ENCODE measurements at regions not wholly inside any gene's neighbourhood (a gene's known extent, or its start where the extent isn't known, plus 50 kb on each side); places are given as distances from the start of the nearest gene placed in this dataset.

- no peaks in the 10 kb centered on the region for H3K9me2 ChIP-seq (ENCODE audit: insufficient read depth)
- no peaks in the 10 kb centered on the region for H4K20me1 ChIP-seq (ENCODE audit: insufficient read depth)
- no peaks in the 10 kb centered on the region for H3K4me1 ChIP-seq (ENCODE audit: control insufficient read depth in 1 of 2, insufficient read depth in 2 of 2, low read length in 2 of 2)
- intact Hi-C loops (cut with micrococcal nuclease): no loop called here
- no peak overlapping the region for H3K27ac ChIP-seq (ENCODE audit: low read depth, low read length)
- no peaks in the 10 kb centered on the region for H3K27me3 ChIP-seq (ENCODE audit: insufficient read depth, low read length)
- H3K36me3 ChIP-seq (ENCODE audit: control insufficient read depth in 1 of 2, insufficient read depth in 2 of 2, low read length in 2 of 2): no peaks in the 10 kb centered on the region
- no peak for DNase-seq (ENCODE audit: low read depth, low spot score)
- ChIA-PET CTCF (no interaction called here), RAD21 (ENCODE audit: low non-redundant PET in 1 of 2, low total read pairs in 2 of 2, uncharacterized antibody in 2 of 2, unreplicated experiment in 2 of 2) (no interaction called here), POLR2A (no interaction called here)
- no peaks in the 10 kb centered on the region for H3K9me3 ChIP-seq (ENCODE audit: control insufficient read depth in 1 of 2, insufficient read depth in 1 of 2, low read depth in 1 of 2, low read length in 2 of 2)
- no peak overlapping the region for H2AFZ ChIP-seq (ENCODE audit: low read depth, low read length, poor library complexity, severe bottlenecking)
- H3K9ac ChIP-seq (ENCODE audit: low read length): no peak overlapping the region
- no peak overlapping the region for H3K4me2 ChIP-seq (ENCODE audit: low read length)
- TF ChIP-seq ELF1 (IDR thresholded peaks at IDR 0.05; ENCODE audit: borderline replicate concordance, low read depth) (no peak), SRF (IDR thresholded peaks at IDR 0.05; ENCODE audit: low read depth) (no peak), YY1 (IDR thresholded peaks at IDR 0.05; ENCODE audit: extremely low read depth, insufficient replicate concordance, low read depth, low read length) (no peak), ZNF274 (IDR thresholded peaks at IDR 0.05; ENCODE audit: low read depth, low read length) (no peak), POLR2A (IDR thresholded peaks at IDR 0.05; ENCODE audit: borderline replicate concordance, extremely low read depth, insufficient read depth, insufficient read length) (no peak), ATF3 (IDR thresholded peaks at IDR 0.05) (no peak), JUND (IDR thresholded peaks at IDR 0.05) (no peak), CEBPB (IDR thresholded peaks at IDR 0.05; ENCODE audit: low read depth) (no peak), EZH2 (IDR thresholded peaks at IDR 0.05) (no peak)
- no peak overlapping the region for H3K4me3 ChIP-seq (replicated peaks in 1 of 2; ENCODE audit: low read depth in 1 of 2, low read length in 2 of 2)
- no peak for ATAC-seq
- no peaks in the 10 kb centered on the region for H3K79me2 ChIP-seq (ENCODE audit: insufficient read depth, low read length)
- BruUV-seq (replicated peaks): no TSS peak
These were observed 62.3 kb upstream of the ADAMTS3 start for GRCh38 chr4:72631296-72631695.

GRCh38 chr4:72629540-72629939 is 60.5 kb upstream of the ADAMTS3 start:
- no peak overlapping the region for H2AFZ ChIP-seq (ENCODE audit: low read depth, low read length, poor library complexity, severe bottlenecking)
- no peaks in the 10 kb centered on the region for H3K4me1 ChIP-seq (ENCODE audit: control insufficient read depth in 1 of 2, insufficient read depth in 2 of 2, low read length in 2 of 2)
- intact Hi-C loops (cut with micrococcal nuclease): no loop called here
- no peaks in the 10 kb centered on the region for H3K9me3 ChIP-seq (ENCODE audit: control insufficient read depth in 1 of 2, insufficient read depth in 1 of 2, low read depth in 1 of 2, low read length in 2 of 2)
- H3K4me3 ChIP-seq (replicated peaks in 1 of 2; ENCODE audit: low read depth in 1 of 2, low read length in 2 of 2): no peak overlapping the region
- CTCF ChIA-PET: no interaction called here
- no peaks in the 10 kb centered on the region for H3K79me2 ChIP-seq (ENCODE audit: insufficient read depth, low read length)
- ATAC-seq: no peak
- no peaks in the 10 kb centered on the region for H3K36me3 ChIP-seq (ENCODE audit: control insufficient read depth in 1 of 2, insufficient read depth in 2 of 2, low read length in 2 of 2)
- H3K9me2 ChIP-seq (ENCODE audit: insufficient read depth): no peaks in the 10 kb centered on the region
- DNase-seq (ENCODE audit: low read depth, low spot score): no peak
- TF ChIP-seq EGR1 (IDR thresholded peaks at IDR 0.05; ENCODE audit: low read depth) (no peak), JUND (IDR thresholded peaks at IDR 0.05) (no peak), TCF7L2 (IDR thresholded peaks at IDR 0.05; ENCODE audit: borderline replicate concordance, extremely low read depth, insufficient read depth, insufficient read length) (no peak), ELF1 (IDR thresholded peaks at IDR 0.05; ENCODE audit: borderline replicate concordance, low read depth) (no peak), SIN3A (IDR thresholded peaks at IDR 0.05; ENCODE audit: low read depth) (no peak), MAX (IDR thresholded peaks at IDR 0.05) (no peak), EZH2phosphoT487 (IDR thresholded peaks at IDR 0.05; ENCODE audit: borderline replicate concordance) (no peak), RAD21 (IDR thresholded peaks at IDR 0.05; ENCODE audit: low read depth) (no peak), YY1 (IDR thresholded peaks at IDR 0.05; ENCODE audit: extremely low read depth, insufficient replicate concordance, low read depth, low read length) (no peak), CTCF (IDR thresholded peaks at IDR 0.05 in 2 of 3, conservative IDR thresholded peaks at IDR 0.05 in 1 of 3; ENCODE audit: borderline replicate concordance in 1 of 3, insufficient read depth in 1 of 3, low read depth in 2 of 3, low read length in 2 of 3) (no peak), FOSL1 (IDR thresholded peaks at IDR 0.05; ENCODE audit: low read depth) (no peak), ZBTB33 (IDR thresholded peaks at IDR 0.05; ENCODE audit: extremely low read depth, insufficient replicate concordance, low read length) (no peak), SP1 (IDR thresholded peaks at IDR 0.05; ENCODE audit: low read depth) (no peak)
- H3K9ac ChIP-seq (ENCODE audit: low read length): no peak overlapping the region
- RAD21 ChIA-PET (ENCODE audit: low non-redundant PET in 1 of 2, low total read pairs in 2 of 2, uncharacterized antibody in 2 of 2, unreplicated experiment in 2 of 2): no interaction called here
- POLR2A ChIA-PET: no interaction called here
- no peak overlapping the region for H3K4me2 ChIP-seq (ENCODE audit: low read length)
- no peaks in the 10 kb centered on the region for H3K27me3 ChIP-seq (ENCODE audit: insufficient read depth, low read length)
- H4K20me1 ChIP-seq (ENCODE audit: insufficient read depth): no peaks in the 10 kb centered on the region
- no TSS peak for BruUV-seq (replicated peaks)
- no peak overlapping the region for H3K27ac ChIP-seq (ENCODE audit: low read depth, low read length)

All from HCT116 (cell line).